ENCODE measurements at regions not wholly inside any gene's neighbourhood (a gene's known extent, or its start where the extent isn't known, plus 50 kb on each side); places are given as distances from the start of the nearest gene placed in this dataset.

GRCh38 chr5:163635631-163636030 lies 130.2 kb downstream of the MAT2B start:
- no peaks in the 10 kb centered on the region for H4K20me1 ChIP-seq (ENCODE audit: insufficient read depth, low read length)
- H3K27me3 ChIP-seq (ENCODE audit: insufficient read depth, low read length), result no peaks in the 10 kb centered on the region
- no peak overlapping the region for H3K4me3 ChIP-seq (ENCODE audit: low read depth, low read length, poor library complexity, severe bottlenecking)
- no peaks in the 10 kb centered on the region for H3K9me2 ChIP-seq (ENCODE audit: low read depth, low read length)
- no peaks in the 10 kb centered on the region for H3F3A ChIP-seq (ENCODE audit: insufficient read depth, low read length)
- no peaks in the 10 kb centered on the region for H3K4me1 ChIP-seq (ENCODE audit: insufficient read depth, low read length, severe bottlenecking)
- no peak overlapping the region for H2AFZ ChIP-seq (ENCODE audit: low read length)
- no peaks in the 10 kb centered on the region for H3K9me3 ChIP-seq (ENCODE audit: low read length)
- no peak overlapping the region for H3K9ac ChIP-seq (ENCODE audit: low read length)
- H3K79me2 ChIP-seq (ENCODE audit: insufficient read depth, low read length), result no peaks in the 10 kb centered on the region
- no peak overlapping the region for H3K4me2 ChIP-seq (ENCODE audit: low read length)
- no peak overlapping the region for H3K27ac ChIP-seq (ENCODE audit: low read depth, low read length, poor library complexity, severe bottlenecking)
- TF ChIP-seq EZH2 (IDR thresholded peaks at IDR 0.05; ENCODE audit: borderline replicate concordance, low read length) (no peak), CTCF (IDR thresholded peaks at IDR 0.05; ENCODE audit: low read length) (no peak)
- H3K36me3 ChIP-seq (ENCODE audit: insufficient read depth, low read length), result no peaks in the 10 kb centered on the region

- Histone ChIP-seq H4K20me1 (ENCODE audit: insufficient read depth, low read length) (no peaks in the 10 kb centered on the region), H3K27ac (ENCODE audit: low read depth, low read length, poor library complexity, severe bottlenecking) (no peak overlapping the region), H3K27me3 (ENCODE audit: insufficient read depth, low read length) (no peaks in the 10 kb centered on the region), H3K4me1 (ENCODE audit: insufficient read depth, low read length, severe bottlenecking) (no peaks in the 10 kb centered on the region), H3K9me2 (ENCODE audit: low read depth, low read length) (no peaks in the 10 kb centered on the region), H3K9me3 (ENCODE audit: low read length) (no peaks in the 10 kb centered on the region), H3K9ac (ENCODE audit: low read length) (no peak overlapping the region), H3K4me2 (ENCODE audit: low read length) (no peak overlapping the region), H2AFZ (ENCODE audit: low read length) (no peak overlapping the region), H3K4me3 (ENCODE audit: low read depth, low read length, poor library complexity, severe bottlenecking) (no peak overlapping the region), H3F3A (ENCODE audit: insufficient read depth, low read length) (no peaks in the 10 kb centered on the region), H3K79me2 (ENCODE audit: insufficient read depth, low read length) (no peaks in the 10 kb centered on the region), H3K36me3 (ENCODE audit: insufficient read depth, low read length) (no peaks in the 10 kb centered on the region)
- TF ChIP-seq CTCF (IDR thresholded peaks at IDR 0.05; ENCODE audit: low read length) (no peak), EZH2 (IDR thresholded peaks at IDR 0.05; ENCODE audit: borderline replicate concordance, low read length) (no peak)
These were observed 137.5 kb downstream of the MAT2B start for GRCh38 chr5:163642904-163643303.

GRCh38 chr5:163645421-163646416 lies 140.3 kb downstream of the MAT2B start:
- Histone ChIP-seq H3K36me3 (ENCODE audit: insufficient read depth, low read length) (no peaks in the 10 kb centered on the region), H3K27ac (ENCODE audit: low read depth, low read length, poor library complexity, severe bottlenecking) (no peak overlapping the region), H3K4me2 (ENCODE audit: low read length) (no peak overlapping the region), H3K9ac (ENCODE audit: low read length) (no peak overlapping the region), H3K4me1 (ENCODE audit: insufficient read depth, low read length, severe bottlenecking) (no peaks in the 10 kb centered on the region), H3K4me3 (ENCODE audit: low read depth, low read length, poor library complexity, severe bottlenecking) (no peak overlapping the region), H4K20me1 (ENCODE audit: insufficient read depth, low read length) (no peaks in the 10 kb centered on the region), H3K9me2 (ENCODE audit: low read depth, low read length) (no peaks in the 10 kb centered on the region), H3K79me2 (ENCODE audit: insufficient read depth, low read length) (no peaks in the 10 kb centered on the region), H3K27me3 (ENCODE audit: insufficient read depth, low read length) (no peaks in the 10 kb centered on the region), H2AFZ (ENCODE audit: low read length) (no peak overlapping the region), H3F3A (ENCODE audit: insufficient read depth, low read length) (no peaks in the 10 kb centered on the region), H3K9me3 (ENCODE audit: low read length) (no peaks in the 10 kb centered on the region)
- no peak for TF ChIP-seq EZH2 (IDR thresholded peaks at IDR 0.05; ENCODE audit: borderline replicate concordance, low read length)
- TF ChIP-seq CTCF (IDR thresholded peaks at IDR 0.05; ENCODE audit: low read length), result no peak
